ENCODE measurements at regions not wholly inside any gene's neighbourhood (a gene's known extent, or its start where the extent isn't known, plus 50 kb on each side); places are given as distances from the start of the nearest gene placed in this dataset.

DNA sequence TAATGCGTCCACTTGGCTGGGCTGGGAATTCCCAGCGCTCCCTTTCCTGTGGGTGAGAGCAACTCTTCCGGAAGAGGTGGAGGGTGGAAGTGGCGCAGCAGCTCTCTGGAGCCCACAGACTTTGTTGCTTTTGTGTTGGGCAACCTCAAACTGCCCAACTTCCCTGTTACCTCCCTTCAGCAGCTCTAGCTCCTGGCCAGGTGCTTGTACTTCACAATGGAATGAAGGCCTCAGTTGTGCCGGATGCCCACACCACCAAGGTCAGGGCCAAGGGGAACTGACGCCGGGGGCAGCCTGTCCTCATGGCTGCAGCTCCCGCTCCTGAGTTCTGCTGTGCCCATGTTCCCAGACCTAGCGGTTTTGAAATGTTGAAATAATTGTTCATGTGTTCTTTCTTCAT is 322.9 kb downstream of the GALR1 start:
- no peak for DNase-seq (ENCODE audit: low spot score)

DNA sequence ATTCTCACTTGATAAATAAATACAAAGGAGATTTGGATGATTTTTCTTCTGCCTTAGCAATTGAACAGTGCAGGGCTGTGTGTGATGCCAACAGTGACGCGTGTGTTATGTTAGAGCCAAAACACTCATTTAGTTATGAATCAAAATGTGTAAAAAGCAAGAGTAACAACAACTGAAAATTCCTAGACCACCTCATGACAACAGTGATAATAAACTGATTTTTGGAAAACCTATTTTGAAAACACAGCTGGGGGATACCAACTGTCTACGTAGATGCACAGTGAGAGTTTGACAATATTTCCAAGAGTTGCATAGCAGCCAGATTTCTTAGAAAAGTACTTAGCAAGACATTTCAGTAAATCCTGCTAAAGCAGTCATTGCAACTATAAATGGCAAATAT is 323.9 kb downstream of the GALR1 start:
- no peak for DNase-seq (ENCODE audit: low spot score)

DNA sequence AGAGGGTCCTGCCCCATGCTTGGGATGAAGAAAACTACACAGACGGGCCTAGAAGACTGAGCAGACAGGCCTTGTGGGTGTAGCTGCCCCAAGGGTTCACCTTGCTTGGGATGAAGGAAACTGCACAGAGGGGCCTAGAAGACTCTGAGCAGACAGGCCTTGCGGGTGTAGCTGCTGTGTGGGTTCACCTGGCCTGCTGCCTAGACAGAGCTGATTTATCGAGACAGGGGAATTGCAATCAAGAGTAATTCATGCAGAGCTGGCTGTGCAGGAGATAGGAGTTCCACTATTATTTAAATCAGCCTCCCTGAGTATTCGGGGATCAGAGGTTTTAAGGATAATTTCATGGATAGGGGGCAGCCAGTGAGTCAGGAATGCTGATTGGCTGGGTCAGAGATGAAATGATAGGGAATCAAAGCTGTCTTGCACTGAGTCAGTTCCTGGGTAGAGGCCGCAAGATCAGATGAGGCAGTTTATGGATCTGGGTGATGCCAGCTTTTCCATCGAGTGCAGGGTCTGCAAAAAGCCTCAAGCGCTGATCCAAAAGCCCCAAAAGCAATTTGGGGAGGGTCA is 341.4 kb downstream of the GALR1 start:
- DNase-seq (ENCODE audit: low spot score): no peak

DNA sequence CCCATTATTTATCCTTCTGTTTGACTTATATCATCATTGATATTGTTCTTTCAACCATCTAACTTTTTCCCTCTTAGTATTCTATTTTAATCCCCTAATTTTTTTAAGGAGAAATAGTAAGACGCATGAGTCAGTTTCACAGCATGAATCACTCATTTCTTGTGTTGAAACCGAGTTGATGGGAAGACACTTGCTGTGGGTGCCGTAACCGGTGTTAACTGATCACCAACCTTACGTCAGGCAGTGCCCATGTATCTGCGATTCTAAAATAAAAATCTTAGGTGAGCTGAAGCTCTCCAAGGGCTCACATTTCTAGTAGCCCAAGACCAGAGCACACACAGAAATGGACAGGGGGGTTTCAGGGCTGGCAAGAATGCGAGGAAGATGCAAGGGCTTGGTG is 348.1 kb downstream of the GALR1 start:
- DNase-seq (ENCODE audit: low spot score): no peak

DNA sequence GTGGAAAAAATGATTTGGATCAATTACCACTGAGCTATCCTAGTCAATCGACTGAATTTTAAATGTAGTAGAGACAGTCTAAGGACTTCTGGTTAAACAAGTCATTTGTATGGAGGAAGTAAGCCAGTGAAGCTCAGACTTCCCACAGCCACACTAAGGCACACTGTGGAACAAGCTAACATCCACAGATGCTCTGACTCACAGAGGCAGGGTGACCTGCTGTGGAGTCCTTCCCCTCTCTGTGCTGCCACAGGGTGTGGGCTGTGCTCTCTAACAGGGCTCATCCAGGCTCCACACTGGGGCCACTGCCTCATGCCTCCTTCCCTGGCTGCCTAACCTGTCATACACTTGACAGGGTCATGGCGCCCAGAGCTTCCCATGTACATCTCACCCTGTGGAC is 351.0 kb downstream of the GALR1 start:
- DNase-seq (ENCODE audit: low spot score): no peak

DNA sequence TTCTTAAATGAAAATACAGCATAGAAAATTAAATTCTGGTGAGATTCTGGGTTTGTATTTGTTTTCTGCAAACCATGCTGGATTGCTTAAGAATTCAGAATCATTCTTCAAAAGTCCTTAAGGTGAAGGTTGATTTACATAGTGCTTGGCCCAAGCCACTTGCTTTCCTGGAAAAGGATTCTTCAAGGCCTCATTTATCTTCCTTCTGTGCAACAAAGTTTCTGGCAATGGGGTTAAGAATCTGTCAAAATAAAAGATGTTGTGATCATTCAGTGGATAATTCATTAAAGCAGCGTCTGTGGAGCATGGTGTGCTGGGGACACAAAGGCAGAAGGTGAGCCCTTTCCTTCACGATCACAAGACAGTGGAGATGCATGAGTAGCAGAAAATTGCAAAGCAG is 351.9 kb downstream of the GALR1 start:
- DNase-seq (ENCODE audit: low spot score): no peak

DNA sequence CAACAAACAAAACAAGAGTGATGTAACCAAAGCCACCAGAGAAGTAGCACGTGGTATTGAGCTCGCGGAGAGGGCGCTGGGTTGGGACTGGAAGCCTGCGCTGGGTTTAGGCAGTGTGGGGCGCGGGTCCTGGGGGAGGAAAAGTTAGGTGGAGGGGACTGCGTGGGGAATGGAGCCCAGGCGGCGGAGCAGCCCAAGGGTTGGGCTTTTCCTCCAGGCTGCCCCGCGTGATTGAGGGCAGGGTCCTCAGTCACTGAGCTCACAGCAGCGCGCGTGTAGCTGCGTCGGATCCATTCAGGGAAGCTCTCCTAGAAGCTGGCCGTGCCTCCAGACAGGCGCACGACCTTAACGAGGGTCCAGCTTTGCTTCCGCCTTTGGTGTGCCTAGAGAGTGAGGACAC is 357.4 kb downstream of the GALR1 start:
- DNase-seq (ENCODE audit: low spot score): no peak

DNA sequence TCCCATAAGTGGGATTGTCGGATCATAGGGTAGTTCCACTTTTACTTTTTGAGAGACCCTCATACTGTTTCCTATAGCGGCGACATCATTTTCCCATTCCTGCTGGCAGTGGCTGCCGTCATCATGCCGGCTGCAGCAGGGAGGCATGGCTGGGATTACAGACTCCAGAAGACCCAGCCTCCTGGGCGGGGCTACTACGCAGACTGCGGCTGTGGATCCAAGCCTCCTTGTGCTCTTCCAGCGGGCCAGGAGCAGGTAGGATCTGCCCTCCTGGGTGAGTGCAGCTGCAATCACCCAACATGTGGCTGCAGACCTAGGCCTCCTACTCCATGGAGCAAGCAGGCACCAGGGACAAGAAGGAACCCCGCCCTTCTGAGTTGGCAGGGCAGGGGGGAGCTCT is 359.2 kb downstream of the GALR1 start:
- DNase-seq (ENCODE audit: low spot score): no peak

DNA sequence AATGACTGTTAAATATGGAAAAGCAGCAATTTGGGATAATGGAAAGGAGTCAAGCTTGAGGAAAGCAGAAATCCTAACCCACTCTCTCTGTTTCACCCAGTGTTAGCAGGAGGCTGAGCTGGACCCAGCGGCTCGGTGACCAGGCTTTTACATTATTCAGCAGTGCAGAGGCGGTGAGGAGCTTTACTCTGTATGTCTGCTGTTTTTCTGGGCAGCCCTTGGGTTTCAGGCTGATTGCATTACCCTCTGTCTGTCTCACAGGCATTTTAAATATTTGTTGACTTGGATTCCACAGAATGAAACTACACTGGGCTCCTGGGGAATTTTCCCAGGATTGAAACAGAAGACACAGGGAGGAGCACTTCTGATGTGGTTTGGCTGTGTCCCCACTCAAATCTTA is 368.0 kb downstream of the GALR1 start:
- no peak for DNase-seq (ENCODE audit: low spot score)

DNA sequence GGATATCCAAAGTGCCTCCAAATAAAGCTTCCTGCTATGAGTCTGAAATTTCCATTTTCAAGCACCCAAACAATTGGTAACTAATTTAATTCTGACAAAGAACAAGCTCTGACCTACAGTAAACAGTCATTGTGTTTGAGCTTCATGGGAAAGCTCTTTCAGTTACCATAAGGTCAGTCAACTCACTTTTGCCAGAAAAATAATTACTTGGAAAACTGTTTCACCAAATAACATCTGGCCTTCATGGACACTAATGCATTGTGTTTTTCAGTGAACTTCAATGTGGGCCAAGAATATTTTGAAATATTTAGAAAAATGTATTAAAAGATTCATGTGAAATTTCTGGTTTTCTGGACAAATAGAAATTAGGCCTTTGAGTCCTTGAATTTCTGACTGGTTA is 369.9 kb downstream of the GALR1 start:
- no peak for DNase-seq (ENCODE audit: low spot score)

DNA sequence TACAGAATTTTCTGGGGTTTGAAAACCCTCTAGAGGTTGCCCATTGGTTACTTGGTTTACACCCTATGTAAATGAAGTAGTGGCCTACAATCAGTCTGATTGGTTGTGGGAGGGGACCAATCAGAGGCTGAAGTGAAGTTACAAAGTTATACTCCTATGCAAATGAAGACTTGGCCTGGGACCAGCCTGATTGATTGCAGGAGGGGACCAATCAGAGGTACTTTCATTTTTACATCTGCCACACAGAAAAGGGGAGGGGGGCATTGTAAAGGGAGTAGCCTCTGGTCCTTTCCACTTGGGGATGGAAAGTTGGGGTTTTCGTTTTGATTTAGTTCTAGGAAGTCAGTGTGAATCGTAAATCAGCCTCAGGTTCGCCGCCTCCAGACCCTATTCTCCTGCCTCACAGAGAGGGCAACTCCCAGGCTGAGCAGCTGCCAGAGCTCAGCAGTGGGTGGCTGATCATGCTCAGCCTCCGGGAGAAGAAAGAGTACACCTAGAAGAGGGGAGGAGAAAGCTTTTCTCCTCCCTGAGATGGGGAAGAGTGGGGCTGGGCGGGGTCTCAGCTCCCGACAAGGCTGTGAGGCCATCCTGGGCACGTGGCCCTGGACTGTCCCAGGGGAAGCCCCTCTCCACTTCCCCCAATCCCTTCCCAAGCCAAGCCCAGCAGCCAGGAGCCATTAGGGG is 372.5 kb downstream of the GALR1 start:
- no peak for DNase-seq (ENCODE audit: low spot score)

DNA sequence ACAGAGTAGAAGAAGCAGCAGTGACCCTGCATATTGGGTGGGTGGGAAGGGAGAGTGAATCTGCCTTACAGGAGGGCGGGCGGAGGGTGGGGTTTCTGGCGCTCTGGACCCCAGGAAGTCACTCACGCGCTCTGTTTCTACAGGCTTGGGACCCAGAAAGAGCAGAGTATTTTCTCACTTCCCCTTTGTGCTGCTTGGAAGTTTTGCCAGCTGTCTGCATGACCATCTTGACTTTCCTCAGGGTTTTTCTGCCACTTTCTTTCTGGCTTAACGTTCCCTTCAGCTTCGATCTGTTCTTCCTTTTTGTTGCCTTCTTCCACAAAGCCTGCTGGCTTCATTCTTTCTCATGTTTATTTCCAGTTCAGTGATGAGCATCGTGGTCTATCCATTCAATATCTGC is 383.1 kb downstream of the GALR1 start:
- DNase-seq (ENCODE audit: low spot score): peak; percentile 11

DNA sequence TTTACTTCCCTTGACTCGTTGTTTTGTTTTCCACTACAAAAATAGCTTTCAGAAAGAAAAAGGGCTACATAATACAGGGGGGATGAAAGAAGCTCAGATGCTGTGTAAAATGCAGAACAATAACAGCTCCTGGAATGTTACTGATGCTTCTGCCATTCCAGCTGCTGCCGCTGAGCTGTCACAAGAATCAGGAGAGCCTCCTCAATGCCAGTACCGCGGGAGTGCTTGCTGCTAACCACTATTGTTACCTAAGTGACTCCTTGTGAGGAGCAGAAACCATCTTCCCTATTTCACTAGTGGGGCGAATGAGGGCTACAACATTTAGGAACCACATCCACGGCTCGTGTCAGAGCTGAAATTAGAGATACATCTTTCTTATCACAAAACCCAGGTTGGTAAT is 384.8 kb downstream of the GALR1 start:
- DNase-seq (ENCODE audit: low spot score): no peak

DNA sequence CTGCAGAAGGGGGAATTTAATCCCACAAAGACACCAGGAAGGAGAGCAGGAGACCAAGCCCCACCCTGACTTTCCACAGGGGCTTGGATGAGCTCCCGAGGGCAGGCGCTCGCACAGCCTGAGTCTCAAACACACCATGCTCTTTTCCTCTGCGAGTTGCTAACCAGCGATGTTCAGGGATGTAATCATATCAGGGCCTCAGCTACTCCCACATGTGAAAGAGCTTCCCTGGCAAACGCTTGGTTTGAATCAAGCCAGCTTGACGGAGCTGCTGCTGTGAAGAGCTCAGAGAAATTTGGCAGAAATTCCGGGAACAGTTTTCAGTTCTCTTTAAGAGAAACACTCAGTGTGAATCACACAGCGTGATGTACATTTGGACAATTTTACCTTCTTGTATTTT is 385.8 kb downstream of the GALR1 start:
- no peak for DNase-seq (ENCODE audit: low spot score)

DNA sequence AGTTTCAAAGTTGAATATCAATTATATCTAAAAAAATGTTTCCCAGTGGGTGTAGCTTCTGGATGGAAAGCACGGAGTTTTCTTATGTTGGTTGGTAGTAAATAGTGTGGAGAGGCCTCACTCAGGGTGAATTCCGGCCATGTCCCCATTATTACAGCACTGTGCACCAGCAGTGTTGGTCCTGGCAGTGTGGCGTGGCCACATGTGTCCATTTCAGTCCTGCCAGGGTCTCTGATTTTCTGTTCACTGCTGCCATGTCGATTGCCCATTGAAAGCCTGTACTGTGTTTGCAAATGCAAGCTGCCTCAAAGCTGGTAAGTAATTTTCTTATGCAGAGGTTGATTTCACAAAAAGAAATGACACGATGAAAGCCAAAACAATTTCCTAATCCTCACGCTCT is 386.2 kb downstream of the GALR1 start:
- no peak for DNase-seq (ENCODE audit: low spot score)

DNA sequence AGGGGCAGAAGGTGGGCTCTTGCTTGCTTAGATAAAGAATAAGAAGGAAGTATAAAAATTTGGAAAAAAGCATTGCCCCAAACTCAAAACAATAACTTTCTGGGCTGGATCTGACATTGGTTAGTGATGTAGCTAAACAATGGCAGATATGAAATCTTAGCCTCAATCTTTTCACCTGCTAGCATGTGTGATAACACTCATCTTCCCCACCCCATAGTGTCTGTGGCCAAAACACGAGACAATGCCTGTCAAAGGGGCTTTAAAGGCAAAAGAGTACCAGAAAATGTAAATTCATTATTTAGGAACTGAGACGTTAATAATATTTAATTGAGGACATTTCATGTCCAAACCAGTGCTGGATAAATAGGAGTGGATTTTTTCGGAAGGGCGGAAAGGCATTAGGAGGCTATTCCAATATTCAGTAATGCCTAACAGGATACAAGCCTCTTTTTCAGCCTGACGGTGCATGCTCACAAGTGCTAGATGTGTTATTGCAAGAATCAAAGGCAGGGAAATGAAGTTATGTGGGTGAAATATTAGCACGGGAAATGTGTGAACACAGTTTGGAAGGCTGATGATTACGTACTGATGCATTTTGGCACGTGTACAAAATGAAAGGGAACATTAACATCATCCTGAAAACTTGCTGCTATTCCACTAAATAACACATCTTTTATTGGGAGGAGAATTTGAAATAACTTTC is 395.7 kb downstream of the GALR1 start:
- no peak for DNase-seq (ENCODE audit: low spot score)

DNA sequence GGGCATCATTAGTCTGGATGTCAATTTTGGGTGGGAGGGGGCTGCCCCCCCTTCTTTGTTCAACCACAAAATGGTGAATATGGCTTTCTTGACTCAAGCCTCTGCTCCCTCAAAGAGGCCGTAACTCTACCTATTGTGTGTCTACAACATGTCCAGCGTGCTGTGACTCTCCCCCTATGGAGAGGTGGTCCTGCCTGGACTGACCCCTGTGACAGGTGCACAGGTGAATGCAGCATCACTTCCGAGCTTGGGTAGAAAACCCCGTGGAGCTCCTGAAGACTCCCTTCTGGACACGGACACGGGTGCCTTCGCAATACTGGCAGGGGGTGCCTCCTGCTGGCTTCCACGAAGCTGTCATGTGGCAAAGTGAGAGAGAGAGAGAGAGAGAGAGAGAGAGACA is 397.8 kb downstream of the GALR1 start:
- DNase-seq (ENCODE audit: low spot score): no peak

DNA sequence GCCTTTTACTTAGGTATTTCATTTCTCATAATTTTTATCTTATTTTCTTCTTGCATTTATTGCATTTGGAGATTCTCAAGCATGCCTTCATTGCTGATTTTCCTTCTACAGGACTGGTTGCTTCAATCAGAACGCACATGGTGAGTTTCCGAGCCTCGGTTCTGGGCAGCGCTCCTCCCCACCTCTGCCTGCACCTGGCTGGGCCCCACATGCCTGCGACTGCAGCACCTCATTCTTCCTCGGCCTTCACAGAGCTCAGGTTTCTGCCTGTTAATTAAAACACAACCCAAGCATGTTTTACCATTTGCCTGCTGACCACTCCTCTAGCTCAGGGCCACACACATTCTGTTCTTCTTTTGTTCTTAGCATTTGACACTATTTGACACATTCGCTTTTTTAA is 398.8 kb downstream of the GALR1 start:
- no peak for DNase-seq (ENCODE audit: low spot score)

DNA sequence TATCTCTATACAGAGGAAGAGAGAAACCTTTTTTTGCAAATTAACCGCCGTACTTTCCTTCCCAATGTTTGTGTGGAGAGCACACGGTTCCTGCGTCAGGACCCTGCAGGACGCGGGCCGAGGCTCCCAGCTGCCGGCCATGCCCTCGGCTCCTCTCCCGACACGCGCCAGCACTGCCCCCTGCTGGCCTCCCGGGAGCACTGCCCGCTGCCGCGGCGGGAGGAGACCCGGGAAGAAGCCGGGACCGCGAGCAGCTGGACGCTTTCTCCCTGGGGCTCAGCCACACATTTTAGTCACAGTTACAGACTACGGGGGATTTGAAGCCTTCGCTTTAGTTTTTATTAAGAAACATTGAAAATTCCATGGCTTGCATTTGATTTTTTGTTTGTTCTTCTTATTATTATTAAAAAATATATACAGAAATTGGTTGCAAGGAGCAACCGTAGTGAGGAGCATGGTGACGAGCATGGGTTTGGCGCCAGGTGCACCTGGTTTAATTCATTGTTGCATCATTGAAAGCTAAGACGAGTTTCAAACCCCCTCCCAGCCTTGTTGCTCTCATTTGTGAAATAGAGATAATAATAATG is 401.2 kb downstream of the GALR1 start:
- peak; percentile 71 for DNase-seq (ENCODE audit: low spot score)

DNA sequence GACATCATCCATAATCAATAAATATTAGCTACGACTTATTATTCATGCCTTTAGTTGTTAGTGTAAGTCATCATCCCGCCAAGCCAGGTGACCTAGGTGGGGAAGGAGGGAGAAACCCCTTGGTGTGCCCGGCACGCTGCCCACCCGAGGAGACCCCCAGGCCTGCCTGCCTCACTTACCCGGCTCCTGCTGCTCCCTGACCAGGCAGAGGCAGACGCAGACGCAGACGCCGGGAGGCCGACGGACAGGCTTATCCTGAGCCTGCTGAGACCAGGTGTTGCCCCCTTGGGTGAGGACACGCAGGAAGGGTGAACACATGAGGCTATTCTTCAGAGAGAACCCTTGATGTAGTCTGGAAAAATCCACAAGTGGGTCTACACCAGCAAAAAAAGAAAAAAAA is 401.8 kb downstream of the GALR1 start:
- DNase-seq (ENCODE audit: low spot score): no peak

DNA sequence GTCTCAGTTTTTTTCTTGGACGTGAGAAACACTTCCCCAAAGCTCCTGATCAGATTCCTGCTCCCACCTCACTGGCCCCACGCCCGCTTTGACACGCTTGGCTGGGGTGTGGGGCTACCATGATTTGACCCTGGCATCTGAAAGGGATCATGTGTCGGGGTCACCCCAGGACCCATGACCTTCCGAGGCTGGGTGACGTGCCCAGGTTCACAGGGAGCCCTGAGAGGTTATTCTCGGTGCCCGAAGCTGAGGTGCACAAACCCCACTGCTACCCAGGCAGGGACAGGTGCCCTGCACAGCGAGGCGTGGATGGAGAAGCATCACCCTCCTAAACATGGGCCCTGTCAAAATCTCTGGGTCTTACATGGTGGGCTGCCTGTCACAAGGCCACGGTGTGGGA is 404.1 kb downstream of the GALR1 start:
- DNase-seq (ENCODE audit: low spot score): no peak

DNA sequence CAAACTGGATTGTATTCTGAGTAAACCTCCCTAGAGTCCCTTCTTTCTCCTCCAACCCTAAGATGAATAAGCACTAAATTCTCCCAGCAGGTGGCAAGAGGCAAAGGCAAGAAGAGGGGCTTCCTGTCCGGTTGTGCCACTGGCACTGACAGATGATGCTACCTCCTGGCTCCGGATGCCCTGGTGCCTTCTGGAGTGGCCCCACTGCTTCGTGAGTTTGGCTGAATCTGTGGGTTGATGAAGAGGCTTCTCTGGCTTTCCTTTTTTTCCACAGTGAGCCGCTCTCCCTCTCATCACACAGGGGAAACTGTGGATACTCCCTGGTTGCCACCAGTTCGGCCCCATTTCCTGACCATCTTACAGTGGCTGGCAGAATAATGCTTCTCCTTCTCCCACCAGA is 404.7 kb downstream of the GALR1 start:
- no peak for DNase-seq (ENCODE audit: low spot score)

DNA sequence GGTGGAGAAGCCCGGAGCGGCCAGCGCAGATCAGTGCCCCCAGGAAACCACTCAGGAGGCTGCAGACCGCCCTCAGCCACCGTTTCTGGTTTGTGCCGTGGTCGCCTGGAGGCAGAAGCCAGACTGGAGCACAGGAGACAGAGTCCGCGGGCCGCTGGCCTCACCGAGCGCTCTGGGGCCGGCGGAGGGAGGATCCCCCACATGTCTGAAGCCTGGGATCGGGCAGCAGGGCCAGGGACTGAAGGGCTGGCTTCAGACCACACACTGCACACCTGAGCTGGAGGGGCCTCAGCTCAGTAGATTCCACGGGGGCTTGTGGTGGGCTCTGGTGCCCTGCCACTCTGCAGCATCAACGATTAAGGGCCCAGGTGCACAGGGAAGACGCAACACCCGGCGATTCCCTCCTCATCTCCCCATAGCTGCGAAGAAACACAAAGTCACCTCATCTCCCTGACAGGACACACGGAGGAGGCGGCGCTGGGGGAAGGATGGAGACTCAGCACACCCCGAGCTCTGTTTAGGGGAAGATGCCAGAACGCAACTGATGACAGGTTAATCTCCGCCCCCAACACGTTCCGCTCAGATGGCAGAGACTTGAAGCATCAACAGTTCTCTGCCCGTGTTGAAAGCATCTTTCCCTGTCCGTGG is 408.1 kb downstream of the GALR1 start:
- DNase-seq (ENCODE audit: low spot score): no peak

All from germinal center (tissue), 1 donor.